Activated CD8-positive, alpha-beta memory T cell treated with anti-CD3 and anti-CD28 coated beads, Interleukin-2, amount 10 ng/mL, durations not matched to agents 7 days and 5 days (primary cell): ENCODE measurements at regions not wholly inside any gene's neighbourhood (a gene's known extent, or its start where the extent isn't known, plus 50 kb on each side); places are given as distances from the start of the nearest gene placed in this dataset.
"Not testable (repeated sequence)": the region's sequence is repeated elsewhere in the genome, so short reads cannot be mapped to it uniquely, and the experiment has no call there.

Source experiments
- ATAC-seq: fragments of 150-1000 bp; cut with Tn5 transposase; one replicate; pipeline ENCODE4 v1.10.0; 2021; ENCODE audit warnings: moderate library complexity
- CTCF ChIA-PET: fragments of 350-600 bp; sonication (Branson Sonifier 250); formaldehyde crosslinking; loops from one replicate; lab custom pipeline; 2021; ENCODE audit warnings: antibody characterized with exemption; lab: Charles Lee
- DNase-seq: peaks from one replicate; pipeline ENCODE4 v3.0.0-alpha.2; 2020
- H3K27ac Mint-ChIP-seq: one replicate; pipeline ENCODE4 v1.8.0; 2021; ENCODE audit warnings: mild to moderate bottlenecking, mixed read lengths
- H3K27me3 Mint-ChIP-seq: one replicate; pipeline ENCODE4 v1.8.0; 2021; ENCODE audit warnings: mixed read lengths
- H3K36me3 Mint-ChIP-seq: one replicate; pipeline ENCODE4 v1.8.0; 2021; ENCODE audit warnings: mild to moderate bottlenecking, mixed read lengths
- H3K4me1 Mint-ChIP-seq: one replicate; pipeline ENCODE4 v1.8.0; 2021; ENCODE audit warnings: mixed read lengths
- H3K4me3 Mint-ChIP-seq: one replicate; pipeline ENCODE4 v1.8.0; 2021; ENCODE audit warnings: mild to moderate bottlenecking, moderate library complexity, mixed read lengths
- H3K9me3 Mint-ChIP-seq: one replicate; pipeline ENCODE4 v1.8.0; 2022; ENCODE audit warnings: low read depth, mixed read lengths

GRCh38 chr11:134508219-134508990 is 96.4 kb upstream of the B3GAT1 start:
- H3K27ac Mint-ChIP-seq = no peak overlapping the region
- H3K4me1 Mint-ChIP-seq = no peaks in the 10 kb centered on the region
- no peak for DNase-seq
- H3K9me3 Mint-ChIP-seq = no peaks in the 10 kb centered on the region
- no peak overlapping the region for H3K4me3 Mint-ChIP-seq
- no peaks in the 10 kb centered on the region for H3K36me3 Mint-ChIP-seq
- CTCF ChIA-PET = no interaction called here
- H3K27me3 Mint-ChIP-seq = peaks cover 3% of the 10 kb centered on the region
- ATAC-seq = no peak

- ATAC-seq (no peak), DNase-seq (no peak)
- Mint-ChIP-seq H3K27me3 (peaks cover 3% of the 10 kb centered on the region), H3K4me3 (no peak overlapping the region), H3K9me3 (no peaks in the 10 kb centered on the region), H3K36me3 (no peaks in the 10 kb centered on the region), H3K4me1 (no peaks in the 10 kb centered on the region), H3K27ac (no peak overlapping the region)
- CTCF ChIA-PET = no interaction called here
Measured at GRCh38 chr11:134506046-134506445, 94.0 kb upstream of the B3GAT1 start.

DNA sequence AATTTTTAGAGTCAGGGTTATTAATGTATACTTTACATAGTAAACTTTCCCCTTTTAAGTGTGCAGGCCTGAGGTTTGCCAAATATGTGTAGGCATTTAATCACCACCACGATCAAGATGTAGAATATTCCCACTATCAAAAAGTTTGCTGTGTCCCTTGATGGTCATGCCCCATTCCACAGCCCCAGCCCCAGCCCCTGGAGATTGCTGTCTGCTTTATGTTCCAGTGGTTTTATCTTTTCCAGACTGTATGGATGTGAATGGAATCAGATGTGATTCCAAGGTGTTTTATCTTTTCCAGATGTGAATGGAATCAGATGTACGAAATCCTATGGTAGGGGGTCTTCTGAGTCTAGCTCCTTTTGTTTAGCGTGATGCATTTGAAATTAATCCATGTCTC is 93.1 kb upstream of the B3GAT1 start:
- no peak overlapping the region for H3K27ac Mint-ChIP-seq
- ATAC-seq (no peak), DNase-seq (no peak)
- H3K4me3 Mint-ChIP-seq = no peak overlapping the region
- H3K27me3 Mint-ChIP-seq = peaks cover 3% of the 10 kb centered on the region
- H3K9me3 Mint-ChIP-seq = no peaks in the 10 kb centered on the region
- no peaks in the 10 kb centered on the region for H3K4me1 Mint-ChIP-seq
- H3K36me3 Mint-ChIP-seq = no peaks in the 10 kb centered on the region
- CTCF ChIA-PET = no interaction called here

GRCh38 chr11:134504146-134504905 is 92.3 kb upstream of the B3GAT1 start:
- no peaks in the 10 kb centered on the region for H3K36me3 Mint-ChIP-seq
- ATAC-seq (no peak), DNase-seq (no peak)
- no peaks in the 10 kb centered on the region for H3K4me1 Mint-ChIP-seq
- no peak overlapping the region for H3K4me3 Mint-ChIP-seq
- no peak overlapping the region for H3K27ac Mint-ChIP-seq
- CTCF ChIA-PET = no interaction called here
- H3K27me3 Mint-ChIP-seq = peaks cover 3% of the 10 kb centered on the region
- no peaks in the 10 kb centered on the region for H3K9me3 Mint-ChIP-seq

DNA sequence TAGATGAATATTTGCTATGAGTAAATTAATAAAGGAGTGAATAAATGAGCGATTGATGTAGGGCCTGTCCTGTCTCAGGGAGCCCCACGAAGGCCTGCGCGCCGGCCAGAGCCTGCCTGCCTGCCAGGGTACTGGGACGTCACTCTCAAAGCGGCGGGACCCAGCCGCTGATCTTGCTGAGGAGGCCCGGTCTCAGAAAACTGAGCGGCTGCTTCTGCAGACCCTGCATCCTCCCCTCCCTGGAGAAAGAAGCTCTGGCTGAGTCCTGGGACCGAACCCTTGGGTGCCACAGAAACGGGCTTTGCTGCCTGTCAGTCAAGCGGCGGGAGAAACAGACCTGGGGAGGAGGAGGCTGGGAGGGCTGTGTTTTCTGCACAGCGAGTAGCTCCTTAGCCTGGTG is 91.6 kb upstream of the B3GAT1 start:
- Mint-ChIP-seq H3K36me3 (no peaks in the 10 kb centered on the region), H3K27ac (no peak overlapping the region), H3K9me3 (no peaks in the 10 kb centered on the region), H3K4me1 (no peaks in the 10 kb centered on the region), H3K27me3 (peaks cover 3% of the 10 kb centered on the region), H3K4me3 (no peak overlapping the region)
- ATAC-seq (no peak), DNase-seq (no peak)
- CTCF ChIA-PET = no interaction called here

GRCh38 chr11:134503100-134503499 is 91.1 kb upstream of the B3GAT1 start:
- Mint-ChIP-seq H3K27me3 (peaks cover 3% of the 10 kb centered on the region), H3K36me3 (no peaks in the 10 kb centered on the region), H3K4me1 (no peaks in the 10 kb centered on the region), H3K9me3 (no peaks in the 10 kb centered on the region), H3K27ac (no peak overlapping the region), H3K4me3 (no peak overlapping the region)
- ATAC-seq (no peak), DNase-seq (no peak)
- CTCF ChIA-PET = no interaction called here

GRCh38 chr11:134502153-134502550 is 90.1 kb upstream of the B3GAT1 start:
- Mint-ChIP-seq H3K27ac (no peak overlapping the region), H3K27me3 (peaks cover 3% of the 10 kb centered on the region), H3K4me3 (no peak overlapping the region), H3K36me3 (no peaks in the 10 kb centered on the region), H3K9me3 (no peaks in the 10 kb centered on the region), H3K4me1 (no peaks in the 10 kb centered on the region)
- DNase-seq (no peak), ATAC-seq (no peak)
- CTCF ChIA-PET = no interaction called here

DNA sequence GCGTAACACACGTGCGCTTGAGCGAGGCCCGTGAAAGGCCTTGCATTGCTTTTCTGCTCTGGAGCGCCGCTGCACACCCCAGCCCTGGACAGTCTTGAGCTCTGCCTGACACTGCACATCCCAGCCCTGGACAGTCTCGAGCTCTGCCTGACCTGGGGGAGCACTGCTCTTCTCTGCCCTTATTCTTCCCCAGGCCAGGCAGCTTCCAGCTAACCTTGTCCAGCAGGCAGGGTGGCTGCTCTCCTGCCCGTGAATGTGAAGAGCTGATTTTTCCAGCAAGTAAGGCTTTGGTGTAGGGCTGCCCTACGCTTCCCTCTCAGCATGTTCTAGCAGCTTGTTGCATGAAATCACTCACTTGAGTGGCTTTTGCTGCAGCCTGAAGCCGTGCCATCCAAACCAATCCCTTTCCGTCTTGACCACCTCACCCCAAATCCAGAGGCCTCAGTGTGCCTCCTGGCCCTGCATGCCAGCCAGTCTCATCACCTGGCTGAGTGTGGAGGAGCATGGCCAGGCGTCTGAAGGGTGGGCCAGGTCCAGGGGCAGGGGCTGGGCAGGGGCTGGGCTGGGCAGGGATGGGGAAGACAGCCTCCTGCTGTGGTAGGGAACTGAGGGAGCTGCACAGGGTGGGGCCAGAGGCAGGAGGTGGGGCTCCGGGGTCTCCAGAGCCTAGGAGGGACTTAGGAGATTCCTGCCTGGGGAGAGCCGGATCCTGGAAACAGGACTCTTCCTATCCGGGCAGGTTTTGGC is 89.5 kb upstream of the B3GAT1 start:
- CTCF ChIA-PET = no interaction called here
- H3K36me3 Mint-ChIP-seq = no peaks in the 10 kb centered on the region
- H3K4me1 Mint-ChIP-seq = no peaks in the 10 kb centered on the region
- DNase-seq = no peak
- H3K9me3 Mint-ChIP-seq = no peaks in the 10 kb centered on the region
- ATAC-seq = no peak
- no peak overlapping the region for H3K4me3 Mint-ChIP-seq
- peaks cover 8% of the 10 kb centered on the region for H3K27me3 Mint-ChIP-seq
- no peak overlapping the region for H3K27ac Mint-ChIP-seq

GRCh38 chr11:134500621-134501020 is 88.6 kb upstream of the B3GAT1 start:
- no peak for ATAC-seq

DNA sequence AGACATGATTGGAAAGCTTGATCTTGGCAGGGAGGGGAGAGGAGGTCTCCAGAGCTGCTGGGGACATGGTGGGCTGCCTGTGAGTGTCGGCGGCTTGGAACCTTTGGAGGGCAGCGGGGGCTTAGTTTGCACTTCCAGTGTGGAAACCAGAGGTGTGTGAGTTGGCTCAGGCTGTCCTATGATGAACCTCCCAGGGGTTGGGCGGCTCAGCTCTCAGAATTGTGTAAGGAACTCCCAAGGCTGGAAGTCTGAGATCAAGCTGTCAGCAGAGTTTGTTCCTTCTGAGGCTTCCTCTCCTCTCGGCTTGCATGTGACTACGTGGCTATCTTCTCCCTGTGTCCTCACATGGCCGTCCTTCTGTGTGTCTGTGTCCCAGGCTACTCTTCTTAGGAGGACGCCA is 87.9 kb upstream of the B3GAT1 start:
- Mint-ChIP-seq H3K4me3 (no peak overlapping the region), H3K27ac (no peak overlapping the region), H3K36me3 (no peaks in the 10 kb centered on the region), H3K27me3 (peaks cover 17% of the 10 kb centered on the region), H3K4me1 (no peaks in the 10 kb centered on the region), H3K9me3 (no peaks in the 10 kb centered on the region)
- CTCF ChIA-PET = no interaction called here
- ATAC-seq = no peak
- no peak for DNase-seq

More at GRCh38 chr11:134500621-134501020, 88.6 kb upstream of the B3GAT1 start:
- Mint-ChIP-seq H3K27ac (no peak overlapping the region), H3K9me3 (no peaks in the 10 kb centered on the region), H3K27me3 (peaks cover 12% of the 10 kb centered on the region), H3K4me1 (no peaks in the 10 kb centered on the region), H3K36me3 (no peaks in the 10 kb centered on the region), H3K4me3 (no peak overlapping the region)
- DNase-seq = no peak
- CTCF ChIA-PET = no interaction called here

- CTCF ChIA-PET = no interaction called here
- ATAC-seq = no peak
- peaks cover 15% of the 10 kb centered on the region for H3K27me3 Mint-ChIP-seq
- no peaks in the 10 kb centered on the region for H3K36me3 Mint-ChIP-seq
- no peaks in the 10 kb centered on the region for H3K4me1 Mint-ChIP-seq
- H3K9me3 Mint-ChIP-seq = no peaks in the 10 kb centered on the region
- H3K27ac Mint-ChIP-seq = no peak overlapping the region
- no peak overlapping the region for H3K4me3 Mint-ChIP-seq
- DNase-seq = no peak
Measured at GRCh38 chr11:134498326-134499139, 86.5 kb upstream of the B3GAT1 start.

DNA sequence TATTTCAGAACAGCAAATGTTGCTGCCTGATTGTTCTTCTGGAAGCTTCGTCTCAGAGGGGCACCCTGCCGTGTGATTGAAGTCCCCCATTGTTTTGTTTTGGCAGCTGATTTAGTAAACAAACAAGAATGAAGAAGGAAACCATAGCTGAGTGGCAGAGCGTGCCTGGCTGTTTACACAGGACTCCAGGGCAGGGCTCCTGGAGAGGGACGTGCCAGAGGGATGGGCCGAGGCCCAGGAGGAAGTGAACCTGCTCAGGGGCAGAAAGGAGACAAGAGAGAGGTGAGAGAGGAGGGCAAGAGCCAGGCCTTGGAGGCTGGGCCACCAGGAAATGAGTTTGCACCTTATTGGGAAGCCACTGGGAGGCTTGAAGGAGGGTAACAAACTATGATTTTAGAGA is 85.5 kb upstream of the B3GAT1 start:
- DNase-seq (no peak), ATAC-seq (no peak)
- CTCF ChIA-PET = no interaction called here
- H3K27ac Mint-ChIP-seq = no peak overlapping the region
- H3K9me3 Mint-ChIP-seq = no peaks in the 10 kb centered on the region
- no peaks in the 10 kb centered on the region for H3K4me1 Mint-ChIP-seq
- H3K27me3 Mint-ChIP-seq = peaks cover 15% of the 10 kb centered on the region
- no peak overlapping the region for H3K4me3 Mint-ChIP-seq
- H3K36me3 Mint-ChIP-seq = no peaks in the 10 kb centered on the region

DNA sequence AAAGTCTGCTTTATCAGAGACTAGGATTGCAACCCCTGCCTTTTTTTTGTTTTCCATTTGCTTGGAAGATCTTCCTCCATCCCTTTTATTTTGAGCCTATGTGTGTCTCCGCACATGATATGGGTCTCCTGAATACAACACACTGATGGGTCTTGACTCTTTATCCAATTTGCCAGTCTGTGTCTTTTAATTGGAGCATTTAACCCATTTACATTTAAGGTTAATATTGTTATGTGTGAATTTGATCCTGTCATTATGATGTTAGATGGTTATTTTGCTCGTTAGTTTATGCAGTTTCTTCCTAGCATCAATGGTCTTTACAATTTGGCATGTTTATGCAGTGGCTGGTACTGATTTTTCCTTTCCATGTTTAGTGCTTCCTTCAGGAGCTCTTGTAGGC is 84.0 kb upstream of the B3GAT1 start:
- H3K4me3 Mint-ChIP-seq, CTCF ChIA-PET, H3K4me1 Mint-ChIP-seq, H3K9me3 Mint-ChIP-seq, DNase-seq, H3K36me3 Mint-ChIP-seq, H3K27ac Mint-ChIP-seq, ATAC-seq: not testable (repeated sequence)
- peaks cover 15% of the 10 kb centered on the region for H3K27me3 Mint-ChIP-seq
